Smooth muscle cell of the brain vasculature (primary cell): ENCODE measurements at regions not wholly inside any gene's neighbourhood (a gene's known extent, or its start where the extent isn't known, plus 50 kb on each side); places are given as distances from the start of the nearest gene placed in this dataset.
"Not testable (repeated sequence)": the region's sequence is repeated elsewhere in the genome, so short reads cannot be mapped to it uniquely, and the experiment has no call there.

Experiments
- DNase-seq: peaks from one replicate; pipeline ENCODE4 v3.0.0-alpha.2; 2012; ENCODE audit warnings: low read depth, low spot score

DNA sequence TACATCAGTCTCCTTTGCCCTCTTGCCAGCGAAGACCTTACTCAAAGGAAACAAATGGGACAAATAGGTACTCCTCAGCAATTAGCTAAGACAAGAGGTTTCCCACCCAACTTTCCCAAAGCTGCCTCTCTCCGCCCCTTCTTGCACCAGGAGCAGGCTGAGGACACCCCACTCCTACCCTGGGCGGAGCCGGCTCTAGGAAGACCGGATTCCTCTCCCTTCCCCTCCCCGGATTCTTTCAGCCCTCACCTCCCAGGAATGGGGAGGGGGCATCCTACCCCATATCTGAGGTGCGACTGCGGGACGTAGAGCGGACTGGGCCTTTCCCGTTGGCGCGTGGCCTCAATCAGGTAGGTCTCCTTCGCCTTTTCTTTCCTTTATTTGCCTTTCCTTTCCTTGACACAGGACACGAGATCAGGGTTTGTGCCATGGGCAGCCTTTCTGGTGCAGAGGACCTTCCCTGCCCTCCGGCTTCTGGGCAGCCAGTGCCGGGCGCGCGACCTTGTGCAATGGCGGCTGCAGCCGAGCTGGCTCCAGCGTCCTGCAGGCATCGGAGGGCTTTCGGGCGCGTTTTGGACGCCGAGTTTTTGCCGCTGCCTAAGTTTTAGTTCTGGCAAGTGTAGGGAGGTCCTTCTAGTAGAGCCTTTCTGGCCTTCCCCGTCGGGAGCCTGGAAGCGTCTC is 279.9 kb downstream of the PLS3 start:
- not testable (repeated sequence) for DNase-seq

DNA sequence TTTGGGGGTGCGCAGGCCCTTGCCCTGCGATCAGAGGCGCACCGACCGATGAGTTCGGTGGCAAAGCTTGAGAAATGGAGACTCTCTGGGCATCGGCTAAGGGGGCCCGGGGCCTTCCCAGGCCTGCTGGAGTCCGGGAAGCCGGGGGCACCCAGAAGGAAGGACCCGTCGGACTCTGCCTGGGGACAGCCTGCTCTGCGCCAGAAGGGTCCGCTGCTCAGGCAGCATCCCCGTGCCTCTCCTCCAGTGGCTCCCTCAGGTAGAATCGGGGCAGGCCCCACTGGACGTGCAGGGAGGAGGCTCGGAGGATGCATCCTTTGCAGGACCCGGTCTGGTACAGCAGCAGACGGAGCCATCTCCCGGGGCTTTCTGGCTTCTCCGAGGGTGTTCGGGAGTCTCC is 290.0 kb downstream of the PLS3 start:
- not testable (repeated sequence) for DNase-seq

DNA sequence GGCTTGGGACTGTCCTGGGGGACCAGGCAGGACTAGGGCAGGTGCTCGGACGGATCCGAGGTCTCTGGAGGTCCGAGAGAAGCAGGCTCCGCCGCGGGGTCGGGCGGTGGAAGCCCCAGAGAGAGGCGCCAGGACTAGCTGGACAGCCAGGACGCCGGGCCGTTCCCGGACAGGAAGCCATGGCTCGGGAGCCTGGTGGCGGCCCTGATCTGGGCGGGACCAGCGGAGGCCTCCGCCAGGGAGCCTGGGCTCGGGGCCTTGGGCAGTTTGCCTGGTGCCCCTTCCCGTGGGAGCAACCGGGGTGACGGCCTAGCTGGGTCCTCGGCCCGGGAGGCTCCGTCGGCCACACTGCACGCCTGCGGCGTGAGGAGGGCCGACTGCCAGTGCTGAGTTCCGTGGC is 292.3 kb downstream of the PLS3 start:
- not testable (repeated sequence) for DNase-seq

DNA sequence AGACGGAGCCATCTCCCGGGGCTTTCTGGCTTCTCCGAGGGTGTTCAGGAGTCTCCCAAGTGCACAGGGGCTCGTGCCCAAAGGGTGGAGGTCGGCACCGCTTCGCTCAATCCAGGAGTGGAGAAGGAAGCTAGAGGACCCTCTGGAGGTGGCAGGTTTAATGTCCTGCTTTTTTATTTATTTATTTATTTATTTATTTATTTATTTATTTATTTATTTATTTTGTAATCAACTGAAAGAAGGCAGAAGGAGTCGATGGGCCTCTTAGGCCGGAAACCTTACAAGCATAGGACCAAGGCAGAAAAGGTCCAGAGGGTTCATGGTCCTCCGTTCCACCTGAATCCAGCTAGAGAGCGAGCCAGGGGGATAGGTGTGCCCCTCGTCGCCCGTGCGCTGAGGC is 289.4 kb upstream of the AGTR2 start:
- DNase-seq: not testable (repeated sequence)

DNA sequence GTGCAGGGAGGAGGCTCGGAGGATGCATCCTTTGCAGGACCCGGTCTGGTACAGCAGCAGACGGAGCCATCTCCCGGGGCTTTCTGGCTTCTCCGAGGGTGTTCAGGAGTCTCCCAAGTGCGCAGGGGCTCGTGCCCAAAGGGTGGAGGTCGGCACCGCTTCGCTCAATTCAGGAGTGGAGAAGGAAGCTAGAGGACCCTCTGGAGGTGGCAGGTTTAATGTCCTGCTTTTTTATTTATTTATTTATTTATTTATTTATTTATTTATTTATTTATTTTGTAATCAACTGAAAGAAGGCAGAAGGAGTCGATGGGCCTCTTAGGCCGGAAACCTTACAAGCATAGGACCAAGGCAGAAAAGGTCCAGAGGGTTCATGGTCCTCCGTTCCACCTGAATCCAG is 286.4 kb upstream of the AGTR2 start:
- not testable (repeated sequence) for DNase-seq

DNA sequence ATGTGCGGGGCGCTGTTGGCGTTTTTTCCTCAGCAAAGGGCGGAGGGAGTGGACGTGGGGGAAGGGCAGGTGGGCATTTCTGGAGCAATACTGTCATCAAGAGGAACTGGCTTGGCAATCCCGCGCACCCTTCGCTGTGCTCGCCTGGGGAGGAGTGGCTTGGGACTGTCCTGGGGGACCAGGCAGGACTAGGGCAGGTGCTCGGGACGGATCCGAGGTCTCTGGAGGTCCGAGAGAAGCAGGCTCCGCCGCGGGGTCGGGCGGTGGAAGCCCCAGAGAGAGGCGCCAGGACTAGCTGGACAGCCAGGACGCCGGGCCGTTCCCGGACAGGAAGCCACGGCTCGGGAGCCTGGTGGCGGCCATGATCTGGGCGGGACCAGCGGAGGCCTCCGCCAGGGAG is 282.5 kb upstream of the AGTR2 start:
- not testable (repeated sequence) for DNase-seq

DNA sequence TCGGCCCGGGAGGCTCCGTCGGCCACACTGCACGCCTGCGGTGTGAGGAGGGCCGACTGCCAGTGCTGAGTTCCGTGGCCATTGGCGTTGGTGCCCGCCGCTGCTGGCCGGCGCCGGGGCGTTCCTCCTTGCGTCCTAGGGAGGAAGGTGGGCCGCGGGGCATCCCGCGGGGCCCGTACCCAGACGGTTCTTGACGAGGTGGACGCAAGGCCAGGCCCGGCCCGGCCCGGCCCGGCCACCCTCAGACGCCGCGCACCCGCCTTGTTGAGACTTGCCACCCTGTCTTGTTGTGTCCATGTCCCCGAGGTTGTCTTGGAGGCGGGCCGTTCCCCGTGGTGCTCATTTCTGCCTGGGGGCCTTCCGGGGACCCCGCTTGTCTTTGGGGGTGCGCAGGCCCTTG is 282.0 kb upstream of the AGTR2 start:
- DNase-seq: not testable (repeated sequence)

DNA sequence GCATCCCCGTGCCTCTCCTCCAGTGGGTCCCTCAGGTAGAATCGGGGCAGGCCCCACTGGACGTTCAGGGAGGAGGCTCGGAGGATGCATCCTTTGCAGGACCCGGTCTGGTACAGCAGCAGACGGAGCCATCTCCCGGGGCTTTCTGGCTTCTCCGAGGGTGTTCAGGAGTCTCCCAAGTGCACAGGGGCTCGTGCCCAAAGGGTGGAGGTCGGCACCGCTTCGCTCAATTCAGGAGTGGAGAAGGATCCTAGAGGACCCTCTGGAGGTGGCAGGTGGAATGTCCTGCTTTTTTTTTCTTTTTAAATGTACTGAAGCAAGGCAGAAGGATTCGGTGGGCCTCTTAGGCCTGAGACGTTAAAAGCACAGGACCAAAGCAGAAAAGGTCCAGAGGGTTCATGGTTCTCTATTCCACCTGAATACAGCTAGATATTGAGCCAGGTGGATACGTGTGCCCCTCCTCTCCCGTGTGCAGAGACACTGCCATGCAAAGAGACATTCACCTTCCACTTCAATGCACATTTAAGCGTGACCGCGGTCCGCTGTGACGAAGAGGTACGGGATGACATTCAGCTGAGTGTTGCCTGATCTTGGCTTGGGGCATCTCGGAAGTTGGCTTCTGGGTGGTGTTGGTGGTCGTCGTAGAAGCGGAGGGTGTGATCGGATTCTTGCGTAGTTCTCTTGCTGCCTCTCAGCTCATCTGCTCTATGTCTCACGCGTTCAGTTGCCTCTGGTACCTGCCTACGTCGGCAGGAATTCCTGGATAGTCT is 281.2 kb upstream of the AGTR2 start:
- DNase-seq: no peak

DNA sequence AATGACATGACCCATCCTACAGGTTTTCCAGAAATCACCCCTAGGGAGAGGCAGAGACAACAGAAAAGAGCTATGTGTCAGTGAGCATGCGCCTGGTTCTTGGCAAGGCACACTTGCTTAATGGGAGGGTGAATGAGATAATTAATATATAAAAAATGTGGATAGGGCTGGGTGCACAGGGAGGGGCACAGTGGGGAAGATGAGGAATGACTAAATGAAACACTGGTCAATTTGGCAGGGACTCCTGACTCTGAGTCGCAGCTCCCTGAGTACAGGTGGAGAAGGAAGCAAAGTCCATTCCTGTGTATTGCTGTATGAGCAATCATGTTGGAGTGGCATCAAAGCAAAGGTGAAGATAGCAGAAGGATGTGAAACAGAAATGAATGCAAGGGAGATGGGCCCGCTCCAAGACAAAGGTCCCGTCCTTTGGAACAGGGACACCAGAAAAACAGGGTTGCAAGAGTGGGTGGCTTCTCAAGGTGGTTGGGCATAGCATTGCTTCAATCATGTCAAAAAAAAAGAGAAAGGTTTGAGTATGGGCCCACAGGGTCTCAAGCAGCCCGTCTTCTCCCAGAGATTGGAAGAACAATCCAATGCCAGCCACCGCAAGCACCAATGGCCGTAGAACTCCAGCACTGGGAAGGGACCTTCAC is 278.4 kb upstream of the AGTR2 start:
- no peak for DNase-seq

DNA sequence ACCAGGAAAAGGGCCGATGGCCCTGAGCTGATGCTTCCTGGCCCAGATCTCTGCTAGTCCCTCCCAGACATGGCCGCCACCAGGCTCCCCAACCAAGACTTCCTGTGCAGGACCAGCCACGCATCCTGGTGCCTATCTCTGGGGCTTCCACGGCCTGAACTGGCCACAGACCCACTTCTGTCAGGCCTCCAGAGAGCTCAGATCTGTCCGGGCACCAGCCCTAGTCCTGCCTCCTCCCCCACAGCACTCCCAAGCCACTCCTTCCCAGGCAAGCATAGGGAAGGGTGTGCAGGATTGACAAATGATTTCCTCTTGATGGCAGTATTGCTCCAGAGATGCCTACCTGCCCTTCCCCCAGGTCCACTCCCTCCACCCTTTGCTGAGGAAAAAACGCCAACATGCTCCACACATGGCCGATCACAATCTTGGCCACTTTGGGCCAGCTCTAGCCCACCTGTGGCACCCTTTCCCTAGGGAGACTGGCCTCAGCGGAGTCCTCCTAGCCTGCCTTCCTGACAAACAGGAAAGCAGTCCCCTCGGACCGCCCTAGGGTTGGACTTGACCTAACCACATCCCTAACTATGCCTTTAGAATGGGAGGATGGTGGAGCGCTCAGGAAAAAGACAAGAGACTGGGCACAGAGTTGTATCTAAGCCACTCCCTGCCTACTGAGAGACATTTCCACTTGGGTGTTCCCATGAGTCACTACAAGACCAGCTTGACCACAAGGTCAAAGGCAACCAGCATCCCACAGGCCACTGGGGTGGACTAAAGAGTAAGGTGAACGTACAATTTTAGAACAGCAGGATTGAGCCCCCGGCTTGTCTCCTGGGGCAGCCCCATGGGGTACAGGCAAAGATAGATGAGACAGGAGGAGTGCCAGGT is 277.5 kb upstream of the AGTR2 start:
- DNase-seq: peak; percentile 40

DNA sequence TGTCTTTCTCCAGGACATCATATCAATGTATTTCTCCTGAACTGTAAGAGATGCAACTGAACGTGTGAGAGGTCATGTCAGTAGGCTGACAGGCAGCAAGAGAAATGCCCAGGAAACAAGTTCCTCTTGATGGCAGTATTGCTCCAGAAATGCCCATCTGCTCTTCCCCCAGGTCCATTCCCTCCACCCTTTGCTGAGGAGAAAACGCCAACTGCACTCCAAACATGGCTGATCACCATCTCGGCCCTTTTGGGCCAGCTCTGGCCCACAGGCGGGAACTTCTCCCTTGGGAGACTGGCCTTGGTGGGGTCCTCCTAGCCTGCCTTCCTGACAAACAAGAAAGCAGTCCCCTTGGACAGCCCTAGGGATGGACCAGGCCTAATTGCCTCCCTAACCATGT is 276.5 kb upstream of the AGTR2 start:
- no peak for DNase-seq

DNA sequence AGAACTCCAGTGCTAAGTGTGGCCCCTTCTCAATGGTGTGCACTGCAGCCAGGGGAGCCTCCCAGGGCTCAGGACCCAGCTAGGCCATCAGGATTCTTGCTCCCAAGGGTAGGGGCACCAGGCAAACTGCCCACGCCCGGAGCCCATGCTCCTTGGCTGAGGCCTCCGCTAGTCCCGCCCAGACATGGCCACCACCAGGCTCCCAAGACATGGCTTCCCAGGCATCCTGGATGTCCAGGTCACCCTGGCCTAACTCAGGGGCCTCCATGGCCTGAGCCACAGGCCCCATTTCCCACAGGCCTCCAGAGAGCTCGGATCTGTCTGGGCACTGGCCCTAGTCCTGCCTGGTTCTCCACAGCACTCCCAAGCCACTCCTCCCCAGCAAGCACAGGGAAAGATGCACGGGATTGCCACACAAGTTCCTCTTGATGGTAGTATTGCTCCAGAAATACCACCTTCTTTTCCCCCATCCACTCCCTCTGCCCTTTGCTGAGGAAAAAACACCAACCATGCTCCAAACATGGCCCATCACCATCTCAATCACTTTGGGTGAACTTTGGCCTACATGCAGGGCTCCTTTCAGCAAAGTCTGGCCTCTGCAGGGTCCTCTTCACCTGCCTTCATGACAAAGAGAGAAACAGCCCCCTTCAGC is 274.7 kb upstream of the AGTR2 start:
- DNase-seq: no peak

DNA sequence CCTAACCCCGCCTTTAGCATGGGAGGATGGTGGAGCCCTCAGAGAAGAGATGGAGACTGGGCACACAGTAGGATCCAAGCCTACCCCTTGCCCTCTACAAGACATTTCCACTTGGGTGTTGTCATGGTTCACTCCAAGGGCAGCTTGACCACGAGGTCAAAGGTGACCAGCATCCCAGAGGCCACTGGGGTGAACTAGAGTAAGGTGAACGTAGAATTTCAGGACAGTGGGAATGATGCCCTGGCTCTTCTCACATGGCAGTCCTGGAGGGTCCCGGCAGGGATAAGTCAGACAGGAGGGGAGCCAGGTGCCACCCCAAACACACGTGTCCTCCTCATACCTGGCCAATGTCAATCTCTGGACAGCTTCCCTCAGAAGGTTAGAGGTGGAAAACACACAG is 274.2 kb upstream of the AGTR2 start:
- no peak for DNase-seq

DNA sequence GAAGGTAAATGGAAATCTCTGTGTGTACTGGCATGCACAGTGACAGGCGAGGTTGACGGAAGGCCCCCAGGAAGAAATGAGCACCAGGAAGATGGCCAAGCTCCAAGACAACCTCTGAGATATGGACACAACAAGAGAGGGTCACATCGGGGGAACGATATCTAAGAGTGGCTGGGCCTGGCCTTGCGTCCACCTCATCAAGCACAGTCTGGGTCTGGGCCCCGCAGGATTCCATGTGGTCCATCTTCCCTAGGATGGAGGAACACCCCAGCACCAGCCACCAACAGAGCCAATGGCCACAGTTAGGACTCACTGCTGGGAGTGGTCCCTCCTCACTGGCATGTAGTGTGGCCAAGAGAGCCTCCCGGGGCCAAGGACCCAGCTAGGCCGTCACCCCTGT is 272.6 kb upstream of the AGTR2 start:
- no peak for DNase-seq

DNA sequence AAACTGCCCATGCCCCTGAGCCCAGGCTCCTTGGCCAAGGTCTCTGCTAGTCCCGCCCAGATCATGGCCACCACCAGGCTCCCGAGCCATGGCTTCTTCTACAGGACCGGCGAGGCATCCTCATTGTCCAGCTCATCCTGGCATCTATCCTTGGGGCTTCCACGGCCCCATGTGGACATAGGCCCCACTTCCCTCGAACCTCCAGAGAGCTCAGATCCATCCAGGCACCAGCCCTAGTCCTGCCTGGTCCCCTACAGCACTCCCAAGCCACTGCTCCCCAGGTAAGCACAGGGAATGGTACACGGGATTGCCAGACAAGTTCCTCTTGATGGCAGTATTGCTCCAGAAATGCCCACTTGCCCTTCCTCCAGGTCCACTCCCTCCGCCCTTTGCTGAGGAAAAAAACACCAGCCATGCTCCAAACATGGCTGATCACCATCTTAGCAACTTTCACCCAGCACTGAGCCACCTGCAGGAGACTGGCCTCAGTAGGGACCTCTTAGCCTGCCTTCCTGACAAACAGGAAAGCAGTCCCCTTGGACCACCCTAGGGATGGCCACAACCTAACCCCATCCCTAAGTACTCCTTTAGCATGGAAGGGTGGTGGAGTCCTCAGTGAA is 272.1 kb upstream of the AGTR2 start:
- no peak for DNase-seq

DNA sequence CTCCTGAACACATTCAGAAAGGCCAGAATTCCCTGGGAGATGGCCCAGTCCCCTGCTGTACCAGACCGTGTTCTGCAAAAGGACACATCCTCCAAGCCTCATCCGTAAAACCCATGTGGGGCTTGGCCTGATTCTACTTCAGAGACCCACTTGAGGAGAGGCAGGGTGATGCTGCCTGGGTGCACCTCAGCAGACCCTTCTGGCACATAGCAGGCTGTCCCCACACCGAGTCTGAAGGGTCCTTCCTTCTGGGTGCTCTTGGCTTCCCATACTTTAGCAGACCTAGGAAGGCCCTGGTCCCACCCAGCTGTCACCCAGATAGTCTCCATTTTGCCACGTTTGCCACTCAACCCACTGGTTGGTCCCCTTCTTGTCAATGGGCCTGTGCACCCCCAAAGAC is 270.1 kb upstream of the AGTR2 start:
- DNase-seq: no peak

DNA sequence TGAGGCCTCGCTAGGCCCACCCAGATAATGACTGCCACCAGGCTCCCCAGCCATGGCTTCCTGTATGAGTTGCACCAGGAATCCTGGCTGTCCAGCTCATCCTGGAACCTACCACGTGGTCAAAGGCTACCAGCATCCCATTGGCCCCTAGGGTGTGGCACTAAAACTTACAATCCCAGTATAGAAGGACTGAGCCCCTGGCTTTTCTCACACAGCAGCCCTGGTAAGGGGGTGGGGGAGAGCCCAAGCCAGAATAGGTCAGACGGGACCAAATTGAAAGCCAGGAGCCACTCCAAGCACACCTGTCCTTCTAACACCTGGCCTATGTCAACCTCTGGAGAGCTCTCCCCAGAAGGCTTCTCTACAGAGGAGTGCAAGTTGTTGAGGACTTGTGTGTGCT is 269.3 kb upstream of the AGTR2 start:
- DNase-seq: no peak

DNA sequence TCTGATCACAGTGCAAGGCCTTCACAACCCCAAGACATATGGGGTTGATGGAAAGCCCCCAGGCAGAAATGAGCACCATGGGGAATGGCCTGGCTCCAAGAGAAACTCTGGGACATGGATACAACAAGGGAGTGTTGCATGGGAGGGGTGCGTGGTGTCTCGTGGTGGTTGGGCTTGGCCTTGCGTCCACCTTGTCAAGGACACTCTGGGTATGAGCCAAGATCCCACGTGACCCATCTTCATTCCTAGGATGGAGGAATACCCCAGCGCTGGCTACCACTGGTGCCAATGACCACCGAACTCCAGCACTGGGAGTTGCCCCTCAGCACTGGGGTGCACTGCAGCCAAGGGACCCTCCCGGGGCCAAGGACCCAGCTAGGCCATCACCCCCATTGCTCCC is 267.5 kb upstream of the AGTR2 start:
- DNase-seq: no peak

DNA sequence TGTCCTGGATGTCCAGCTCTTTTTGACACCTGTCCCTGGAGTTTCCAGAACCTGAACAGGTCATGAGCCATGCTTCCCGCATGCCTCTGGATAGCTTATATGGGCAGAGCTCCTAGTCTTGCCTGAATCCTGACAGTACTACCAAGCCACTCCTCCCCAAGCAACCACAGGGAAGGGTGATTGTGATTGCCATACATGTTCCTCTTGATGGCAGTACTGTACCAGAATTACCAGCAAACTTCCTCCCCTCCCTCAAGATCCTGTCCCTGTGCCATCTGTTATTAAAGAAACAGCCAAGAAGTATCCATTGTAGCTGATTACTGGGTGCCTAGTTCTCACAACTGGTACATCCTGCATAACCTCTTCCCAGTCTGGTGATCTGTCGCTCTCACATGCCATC is 264.3 kb upstream of the AGTR2 start:
- DNase-seq: no peak

DNA sequence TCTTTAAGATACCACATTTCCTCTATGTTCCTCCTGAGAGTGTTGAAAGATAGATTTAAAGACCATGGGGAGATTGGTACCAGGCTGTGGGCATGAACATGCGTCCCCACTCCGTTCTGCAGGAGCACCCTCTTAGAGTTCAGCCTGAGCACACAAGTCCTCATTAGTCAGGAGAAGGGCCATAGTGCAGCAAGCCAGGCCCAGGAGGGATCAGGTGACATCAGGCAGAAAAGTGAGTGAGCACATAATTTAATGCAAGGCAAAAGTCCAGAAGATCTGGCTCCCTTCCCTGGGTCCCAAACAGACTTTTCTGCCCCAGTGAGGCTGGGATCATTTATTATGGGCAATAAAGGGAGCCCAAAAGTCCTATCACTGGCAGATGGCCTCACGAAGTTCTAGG is 263.7 kb upstream of the AGTR2 start:
- DNase-seq: no peak

DNA sequence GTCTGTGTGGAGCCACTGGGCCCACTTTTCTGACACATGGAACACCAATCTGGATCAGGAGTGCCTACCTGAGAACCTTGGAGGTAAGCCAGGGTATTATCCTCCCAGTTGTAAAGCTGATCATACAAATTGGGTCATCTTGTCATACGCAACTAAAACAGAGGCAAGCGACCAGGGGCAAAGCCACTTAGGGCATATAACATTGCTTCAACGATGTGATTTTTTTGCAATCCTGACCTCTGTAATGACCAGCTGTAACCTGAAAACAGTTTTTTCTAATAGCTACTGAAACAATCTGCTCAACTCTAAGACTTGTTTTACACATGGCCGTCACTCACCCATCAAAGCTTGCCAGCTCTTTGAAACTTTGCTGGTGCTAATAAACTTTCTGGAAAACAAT is 261.5 kb upstream of the AGTR2 start:
- no peak for DNase-seq
